ENCODE measurements at regions not wholly inside any gene's neighbourhood (a gene's known extent, or its start where the extent isn't known, plus 50 kb on each side); places are given as distances from the start of the nearest gene placed in this dataset.
"Not testable (repeated sequence)": the region's sequence is repeated elsewhere in the genome, so short reads cannot be mapped to it uniquely, and the experiment has no call there.

- DNase-seq (ENCODE audit: low spot score), result not testable (repeated sequence)
Observed at GRCh38 chr21:9745457-9746108, 775.8 kb upstream of the TPTE start.

GRCh38 chr21:9746311-9746710 lies 775.1 kb upstream of the TPTE start:
- not testable (repeated sequence) for DNase-seq (ENCODE audit: low spot score)

GRCh38 chr21:9746831-9747606 lies 774.4 kb upstream of the TPTE start:
- not testable (repeated sequence) for DNase-seq (ENCODE audit: low spot score)

GRCh38 chr21:9747870-9748269 lies 773.5 kb upstream of the TPTE start:
- DNase-seq (ENCODE audit: low spot score), result not testable (repeated sequence)

- DNase-seq (ENCODE audit: low spot score), result not testable (repeated sequence)
Observed at GRCh38 chr21:9748451-9748850, 772.9 kb upstream of the TPTE start.

- not testable (repeated sequence) for DNase-seq (ENCODE audit: low spot score)
Observed at GRCh38 chr21:9749741-9750230, 771.6 kb upstream of the TPTE start.

GRCh38 chr21:9750341-9751086 lies 770.9 kb upstream of the TPTE start:
- DNase-seq (ENCODE audit: low spot score), result no peak

- DNase-seq (ENCODE audit: low spot score), result not testable (repeated sequence)
Observed at GRCh38 chr21:9751087-9751585, 770.2 kb upstream of the TPTE start.

GRCh38 chr21:9752028-9752427 lies 769.4 kb upstream of the TPTE start:
- DNase-seq (ENCODE audit: low spot score), result not testable (repeated sequence)

GRCh38 chr21:9753441-9753840 lies 767.9 kb upstream of the TPTE start:
- not testable (repeated sequence) for DNase-seq (ENCODE audit: low spot score)

- no peak for DNase-seq (ENCODE audit: low spot score)
Observed at GRCh38 chr21:9753943-9754342, 767.4 kb upstream of the TPTE start.

- DNase-seq (ENCODE audit: low spot score), result not testable (repeated sequence)
Observed at GRCh38 chr21:9754434-9754833, 766.9 kb upstream of the TPTE start.

- DNase-seq (ENCODE audit: low spot score), result no peak
Observed at GRCh38 chr21:9755611-9756010, 765.8 kb upstream of the TPTE start.

GRCh38 chr21:9756677-9757076 lies 764.7 kb upstream of the TPTE start:
- no peak for DNase-seq (ENCODE audit: low spot score)

GRCh38 chr21:9757118-9757517 lies 764.3 kb upstream of the TPTE start:
- not testable (repeated sequence) for DNase-seq (ENCODE audit: low spot score)

- DNase-seq (ENCODE audit: low spot score), result not testable (repeated sequence)
Observed at GRCh38 chr21:9757572-9757971, 763.8 kb upstream of the TPTE start.

GRCh38 chr21:9758141-9758540 lies 763.2 kb upstream of the TPTE start:
- no peak for DNase-seq (ENCODE audit: low spot score)

GRCh38 chr21:9758888-9759287 lies 762.5 kb upstream of the TPTE start:
- no peak for DNase-seq (ENCODE audit: low spot score)

GRCh38 chr21:9759972-9760371 lies 761.4 kb upstream of the TPTE start:
- DNase-seq (ENCODE audit: low spot score), result no peak

GRCh38 chr21:9760398-9761074 lies 760.8 kb upstream of the TPTE start:
- no peak for DNase-seq (ENCODE audit: low spot score)

- DNase-seq (ENCODE audit: low spot score), result no peak
Observed at GRCh38 chr21:9763306-9763705, 758.1 kb upstream of the TPTE start.

GRCh38 chr21:9763807-9764206 lies 757.6 kb upstream of the TPTE start:
- no peak for DNase-seq (ENCODE audit: low spot score)
